ENCODE measurements at regions not wholly inside any gene's neighbourhood (a gene's known extent, or its start where the extent isn't known, plus 50 kb on each side); places are given as distances from the start of the nearest gene placed in this dataset.
A peak's percentile ranks its signal among the peaks of the same experiment; 100 is the strongest.

- H3K27ac ChIP-seq (ENCODE audit: low read length) = no peak overlapping the region
- ATAC-seq = no peak
- H3K4me1 ChIP-seq (ENCODE audit: control insufficient read depth, insufficient read depth, low read length) = no peaks in the 10 kb centered on the region
- TF ChIP-seq POLR2AphosphoS5 (IDR thresholded peaks at IDR 0.05; ENCODE audit: low read depth, low read length) (no peak), CTCF (IDR thresholded peaks at IDR 0.05) (peak; percentile 53; the same call in 1 of the 2 replicates)
- POLR2A ChIA-PET = no interaction called here
- in situ Hi-C loops (cut with HindIII; ENCODE audit: low pct_unique_long_range_greater_than_20kb, low sequenced_read_pairs) (no loop called here), intact Hi-C loops (cut with micrococcal nuclease; ENCODE audit: unreplicated experiment) (loop anchor here (10.0 kb wide), 1 partner anchor 362 kb away; no protein-coding TSS in a partner anchor)
- CTCF ChIA-PET = no interaction called here
- DNase-seq (ENCODE audit: low read depth, low spot score) = peak; percentile 28
- H3K27me3 ChIP-seq (ENCODE audit: control insufficient read depth, insufficient read depth, low read length) = no peaks in the 10 kb centered on the region
- no peak overlapping the region for H3K4me3 ChIP-seq (ENCODE audit: low read depth in 2 of 2, low read length in 2 of 2)
- no peaks in the 10 kb centered on the region for H3K9me3 ChIP-seq (ENCODE audit: control insufficient read depth, insufficient read depth, low read depth, low read length)
- BruUV-seq (replicated peaks) = no TSS peak
- no peaks in the 10 kb centered on the region for H3K36me3 ChIP-seq (ENCODE audit: control insufficient read depth, insufficient read depth, low read length)
Measured at GRCh38 chr9:26326563-26326962, 566.0 kb downstream of the CAAP1 start.

- in situ Hi-C loops (cut with HindIII; ENCODE audit: low pct_unique_long_range_greater_than_20kb, low sequenced_read_pairs) = no loop called here
Measured at GRCh38 chr9:26325444-26325829, 567.2 kb downstream of the CAAP1 start.

More at GRCh38 chr9:26325444-26325829, 567.2 kb downstream of the CAAP1 start:
- intact Hi-C loops (cut with micrococcal nuclease; ENCODE audit: unreplicated experiment) = loop anchor here (10.0 kb wide), 1 partner anchor 361 kb away; no protein-coding TSS in a partner anchor
- ChIA-PET POLR2A (no interaction called here), CTCF (no interaction called here)
- BruUV-seq (replicated peaks) = no TSS peak
- no peaks in the 10 kb centered on the region for H3K27me3 ChIP-seq (ENCODE audit: control insufficient read depth, insufficient read depth, low read length)
- no peak for TF ChIP-seq CTCF (IDR thresholded peaks at IDR 0.05)
- TF ChIP-seq, protein P1, sequence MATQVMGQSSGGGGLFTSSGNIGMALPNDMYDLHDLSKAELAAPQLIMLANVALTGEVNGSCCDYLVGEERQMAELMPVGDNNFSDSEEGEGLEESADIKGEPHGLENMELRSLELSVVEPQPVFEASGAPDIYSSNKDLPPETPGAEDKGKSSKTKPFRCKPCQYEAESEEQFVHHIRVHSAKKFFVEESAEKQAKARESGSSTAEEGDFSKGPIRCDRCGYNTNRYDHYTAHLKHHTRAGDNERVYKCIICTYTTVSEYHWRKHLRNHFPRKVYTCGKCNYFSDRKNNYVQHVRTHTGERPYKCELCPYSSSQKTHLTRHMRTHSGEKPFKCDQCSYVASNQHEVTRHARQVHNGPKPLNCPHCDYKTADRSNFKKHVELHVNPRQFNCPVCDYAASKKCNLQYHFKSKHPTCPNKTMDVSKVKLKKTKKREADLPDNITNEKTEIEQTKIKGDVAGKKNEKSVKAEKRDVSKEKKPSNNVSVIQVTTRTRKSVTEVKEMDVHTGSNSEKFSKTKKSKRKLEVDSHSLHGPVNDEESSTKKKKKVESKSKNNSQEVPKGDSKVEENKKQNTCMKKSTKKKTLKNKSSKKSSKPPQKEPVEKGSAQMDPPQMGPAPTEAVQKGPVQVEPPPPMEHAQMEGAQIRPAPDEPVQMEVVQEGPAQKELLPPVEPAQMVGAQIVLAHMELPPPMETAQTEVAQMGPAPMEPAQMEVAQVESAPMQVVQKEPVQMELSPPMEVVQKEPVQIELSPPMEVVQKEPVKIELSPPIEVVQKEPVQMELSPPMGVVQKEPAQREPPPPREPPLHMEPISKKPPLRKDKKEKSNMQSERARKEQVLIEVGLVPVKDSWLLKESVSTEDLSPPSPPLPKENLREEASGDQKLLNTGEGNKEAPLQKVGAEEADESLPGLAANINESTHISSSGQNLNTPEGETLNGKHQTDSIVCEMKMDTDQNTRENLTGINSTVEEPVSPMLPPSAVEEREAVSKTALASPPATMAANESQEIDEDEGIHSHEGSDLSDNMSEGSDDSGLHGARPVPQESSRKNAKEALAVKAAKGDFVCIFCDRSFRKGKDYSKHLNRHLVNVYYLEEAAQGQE (IDR thresholded peaks at IDR 0.05; ENCODE audit: insufficient read depth in 1 of 2, low read depth in 2 of 2, low read length in 1 of 2) = no peak
- H3K27ac ChIP-seq (ENCODE audit: low read length) = no peak overlapping the region
- no peaks in the 10 kb centered on the region for H3K4me1 ChIP-seq (ENCODE audit: control insufficient read depth, insufficient read depth, low read length)
- ATAC-seq = no peak
- H3K4me3 ChIP-seq (ENCODE audit: low read depth in 2 of 2, low read length in 2 of 2) = no peak overlapping the region
- no peaks in the 10 kb centered on the region for H3K36me3 ChIP-seq (ENCODE audit: control insufficient read depth, insufficient read depth, low read length)
- no peak for DNase-seq (ENCODE audit: low read depth, low spot score)
- no peaks in the 10 kb centered on the region for H3K9me3 ChIP-seq (ENCODE audit: control insufficient read depth, insufficient read depth, low read depth, low read length)
